ENCODE measurements at regions not wholly inside any gene's neighbourhood (a gene's known extent, or its start where the extent isn't known, plus 50 kb on each side); places are given as distances from the start of the nearest gene placed in this dataset.

DNA sequence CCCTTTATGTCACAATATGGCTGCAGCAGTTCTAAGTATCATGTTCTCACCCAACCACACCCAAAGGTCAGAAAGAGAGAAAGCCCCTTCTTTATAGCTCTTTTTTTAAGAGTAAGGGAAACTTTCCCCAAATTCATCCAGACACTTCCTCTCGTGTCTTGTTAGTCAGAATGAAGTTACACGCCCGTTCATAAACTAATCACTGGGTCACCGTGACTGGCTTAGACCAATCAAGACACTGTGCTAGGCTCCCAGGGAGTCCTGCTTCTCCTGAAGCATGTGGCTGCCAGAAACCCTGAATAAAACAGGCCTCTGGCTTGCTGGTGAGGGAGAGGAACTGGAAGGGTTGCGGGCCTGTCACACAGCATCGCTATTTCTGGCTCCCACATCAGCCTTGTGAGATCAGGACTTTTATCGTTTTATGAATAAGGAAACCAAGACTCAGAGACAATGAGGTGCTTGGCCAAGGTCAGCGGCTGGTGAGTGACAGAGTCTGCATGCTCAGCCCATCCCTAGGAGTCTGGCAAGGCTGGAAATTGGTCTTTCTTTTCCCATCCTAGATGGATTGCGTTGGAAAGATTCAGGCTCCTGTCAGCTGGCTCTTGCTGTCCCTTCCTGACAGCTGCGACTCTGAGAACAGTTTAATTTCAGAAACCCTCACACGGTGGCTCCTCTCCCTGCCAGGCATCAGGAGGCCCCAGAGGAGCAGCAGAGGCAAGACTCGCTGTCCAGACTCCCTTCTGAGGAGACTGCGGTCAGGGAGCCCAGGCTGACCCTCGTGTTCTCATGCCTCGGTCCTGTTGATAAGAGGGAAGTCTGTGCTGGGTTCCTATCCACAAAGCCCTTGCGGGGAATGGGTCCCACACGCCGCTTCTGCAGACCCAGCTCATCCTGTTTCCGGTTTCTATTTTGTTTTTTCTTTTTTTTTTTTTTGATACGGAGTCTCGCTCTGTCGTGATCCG, 104.5 kb upstream of the TAF1B start:
- H3K27me3 ChIP-seq = no peaks in the 10 kb centered on the region

DNA sequence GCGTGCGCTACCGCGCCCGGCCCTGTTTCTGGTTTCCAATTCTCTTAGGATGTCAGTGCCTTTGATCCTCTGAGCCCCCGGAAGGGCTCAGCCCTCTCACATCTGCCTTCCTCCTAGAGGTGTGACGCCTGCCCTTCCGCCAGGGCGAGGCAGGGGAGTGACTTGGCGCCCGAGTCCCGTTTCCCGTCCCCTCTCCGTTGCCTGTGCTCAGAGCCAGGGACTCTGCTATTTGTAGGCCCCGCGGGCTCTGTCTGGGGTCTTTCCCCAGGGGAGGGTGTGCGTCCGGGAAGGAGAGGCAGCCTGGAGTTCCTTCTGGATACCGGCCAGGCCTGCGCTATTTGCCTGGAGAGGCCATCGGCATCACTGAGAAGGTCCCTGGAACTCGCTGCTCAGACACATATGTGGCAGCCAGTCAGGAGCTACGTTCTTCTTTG, 103.7 kb upstream of the TAF1B start:
- H3K36me3 ChIP-seq = no peaks in the 10 kb centered on the region
- no peaks in the 10 kb centered on the region for H3K27me3 ChIP-seq
- DNase-seq = peak; percentile 52 to 64
- no peaks in the 10 kb centered on the region for H3K9me3 ChIP-seq
- H3K4me3 ChIP-seq = peak overlapping the region; percentile 28 to 32
- TF ChIP-seq, protein P1, sequence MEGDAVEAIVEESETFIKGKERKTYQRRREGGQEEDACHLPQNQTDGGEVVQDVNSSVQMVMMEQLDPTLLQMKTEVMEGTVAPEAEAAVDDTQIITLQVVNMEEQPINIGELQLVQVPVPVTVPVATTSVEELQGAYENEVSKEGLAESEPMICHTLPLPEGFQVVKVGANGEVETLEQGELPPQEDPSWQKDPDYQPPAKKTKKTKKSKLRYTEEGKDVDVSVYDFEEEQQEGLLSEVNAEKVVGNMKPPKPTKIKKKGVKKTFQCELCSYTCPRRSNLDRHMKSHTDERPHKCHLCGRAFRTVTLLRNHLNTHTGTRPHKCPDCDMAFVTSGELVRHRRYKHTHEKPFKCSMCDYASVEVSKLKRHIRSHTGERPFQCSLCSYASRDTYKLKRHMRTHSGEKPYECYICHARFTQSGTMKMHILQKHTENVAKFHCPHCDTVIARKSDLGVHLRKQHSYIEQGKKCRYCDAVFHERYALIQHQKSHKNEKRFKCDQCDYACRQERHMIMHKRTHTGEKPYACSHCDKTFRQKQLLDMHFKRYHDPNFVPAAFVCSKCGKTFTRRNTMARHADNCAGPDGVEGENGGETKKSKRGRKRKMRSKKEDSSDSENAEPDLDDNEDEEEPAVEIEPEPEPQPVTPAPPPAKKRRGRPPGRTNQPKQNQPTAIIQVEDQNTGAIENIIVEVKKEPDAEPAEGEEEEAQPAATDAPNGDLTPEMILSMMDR (IDR thresholded peaks at IDR 0.05) = no peak
- TF ChIP-seq POLR2A (IDR thresholded peaks at IDR 0.05) = no peak
- H3K4me1 ChIP-seq = peaks cover 0 to 5% of the 10 kb centered on the region in 2 donors
- intact Hi-C loops (cut with DNase I; ENCODE audit: low total_unique reads) = no loop called here
- H3K27ac ChIP-seq = peak overlapping the region; percentile 64 to 75

More for the DNA sequence above, 104.5 kb upstream of the TAF1B start:
- peak overlapping the region; percentile 64 to 75 for H3K27ac ChIP-seq
- H3K4me1 ChIP-seq = peaks cover 0 to 5% of the 10 kb centered on the region in 2 donors
- intact Hi-C loops (cut with DNase I; ENCODE audit: low total_unique reads) = no loop called here
- H3K9me3 ChIP-seq = no peaks in the 10 kb centered on the region
- peak overlapping the region; percentile 28 to 32 for H3K4me3 ChIP-seq
- TF ChIP-seq, protein P1 (IDR thresholded peaks at IDR 0.05) = no peak
- TF ChIP-seq POLR2A (IDR thresholded peaks at IDR 0.05) = no peak
- peak in 1 of 2 donors; percentile 19 for DNase-seq
- H3K36me3 ChIP-seq = no peaks in the 10 kb centered on the region

DNA sequence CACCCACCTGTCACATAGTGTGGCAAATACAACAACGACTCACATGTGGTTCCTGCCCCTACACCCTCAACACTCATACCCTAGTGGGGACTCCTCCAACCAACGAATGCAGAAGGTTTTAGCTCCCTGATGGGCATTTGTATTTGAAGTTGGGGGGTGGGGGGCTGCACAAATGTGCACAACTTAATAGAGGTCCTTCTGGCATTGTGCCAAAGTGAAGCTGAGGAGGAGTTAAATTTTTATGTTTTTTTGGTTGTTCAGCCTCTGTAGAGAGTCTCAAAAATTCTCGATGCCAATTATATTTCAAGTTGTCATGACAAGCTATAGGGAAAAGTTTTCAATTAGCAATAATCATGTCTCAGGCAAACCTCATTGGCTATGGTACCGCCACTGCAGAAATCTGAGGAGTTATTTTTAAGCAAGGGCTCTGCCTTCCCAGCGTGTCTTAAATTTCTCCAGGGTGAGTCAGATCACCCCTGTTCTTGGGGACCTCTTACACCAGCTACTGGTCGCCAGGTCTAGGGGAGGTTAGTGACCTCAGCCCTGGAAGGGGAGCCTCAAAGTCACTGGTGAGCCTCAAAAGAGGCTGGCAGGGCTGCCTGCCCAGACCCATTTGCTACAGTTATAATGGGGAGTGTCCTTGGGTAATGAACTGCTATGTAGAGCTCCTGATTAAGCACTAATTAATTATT, 102.7 kb upstream of the TAF1B start:
- H3K9me3 ChIP-seq = no peaks in the 10 kb centered on the region
- DNase-seq = no peak
- TF ChIP-seq POLR2A (IDR thresholded peaks at IDR 0.05) = no peak
- TF ChIP-seq, protein P1 (IDR thresholded peaks at IDR 0.05) = no peak
- no peaks in the 10 kb centered on the region for H3K27me3 ChIP-seq
- no peaks in the 10 kb centered on the region for H3K36me3 ChIP-seq
- intact Hi-C loops (cut with DNase I; ENCODE audit: low total_unique reads) = no loop called here
- H3K27ac ChIP-seq = no peak overlapping the region
- no peak overlapping the region for H3K4me3 ChIP-seq
- H3K4me1 ChIP-seq = peaks cover 0 to 5% of the 10 kb centered on the region in 2 donors

DNA sequence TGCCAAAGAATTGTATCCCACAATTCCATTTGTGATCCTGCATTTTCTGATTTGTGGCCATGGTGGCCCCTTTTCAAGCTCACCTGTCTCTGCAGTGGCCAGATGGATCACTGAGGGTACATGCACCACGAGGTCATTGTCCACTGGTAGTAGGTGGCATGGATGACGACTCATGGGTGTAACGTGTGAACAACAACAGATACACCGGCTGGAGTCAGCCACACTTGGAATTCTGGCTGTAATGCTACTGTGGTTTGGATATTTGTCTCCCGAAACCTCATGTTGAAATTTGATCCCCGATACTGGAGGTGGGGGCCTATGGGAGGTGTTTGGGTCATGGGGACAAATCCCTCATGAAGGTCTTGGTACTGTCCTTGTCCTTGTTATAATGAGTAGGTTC, 102.2 kb upstream of the TAF1B start:
- no peaks in the 10 kb centered on the region for H3K27me3 ChIP-seq
- H3K4me3 ChIP-seq = no peak overlapping the region
- intact Hi-C loops (cut with DNase I; ENCODE audit: low total_unique reads) = no loop called here
- peaks cover 0 to 5% of the 10 kb centered on the region in 2 donors for H3K4me1 ChIP-seq
- no peaks in the 10 kb centered on the region for H3K36me3 ChIP-seq
- DNase-seq = no peak
- H3K27ac ChIP-seq = no peak overlapping the region
- H3K9me3 ChIP-seq = no peaks in the 10 kb centered on the region
- TF ChIP-seq, protein P1 (IDR thresholded peaks at IDR 0.05) = no peak
- TF ChIP-seq POLR2A (IDR thresholded peaks at IDR 0.05) = no peak

DNA sequence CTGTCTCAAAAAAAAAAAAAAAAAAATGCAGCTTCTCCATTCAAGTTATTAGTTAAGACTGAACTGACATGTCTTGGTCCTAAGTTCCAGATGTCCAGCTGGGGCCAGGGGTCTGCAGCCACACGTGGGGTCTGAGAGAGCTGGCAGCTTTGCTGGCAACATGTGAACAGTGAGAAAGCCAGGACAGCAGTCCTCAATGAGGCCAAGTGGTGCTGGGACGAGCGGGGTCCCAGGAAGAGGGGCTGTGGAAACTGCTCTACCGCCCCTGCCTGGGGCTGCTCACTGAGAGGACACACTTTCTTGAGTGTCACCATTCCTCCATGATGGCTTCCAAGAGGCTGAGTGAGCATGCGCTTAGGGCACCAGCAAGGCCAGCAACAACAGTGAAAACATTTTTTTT, 100.7 kb upstream of the TAF1B start:
- TF ChIP-seq, protein P1 (IDR thresholded peaks at IDR 0.05) = no peak
- no peak for TF ChIP-seq POLR2A (IDR thresholded peaks at IDR 0.05)
- intact Hi-C loops (cut with DNase I; ENCODE audit: low total_unique reads) = no loop called here
- H3K27me3 ChIP-seq = no peaks in the 10 kb centered on the region
- H3K9me3 ChIP-seq = no peaks in the 10 kb centered on the region
- H3K36me3 ChIP-seq = no peaks in the 10 kb centered on the region
- no peak for DNase-seq
- no peak overlapping the region for H3K27ac ChIP-seq
- H3K4me3 ChIP-seq = no peak overlapping the region
- peaks cover 0 to 5% of the 10 kb centered on the region in 2 donors for H3K4me1 ChIP-seq
